ENCODE measurements at regions not wholly inside any gene's neighbourhood (a gene's known extent, or its start where the extent isn't known, plus 50 kb on each side); places are given as distances from the start of the nearest gene placed in this dataset.

GRCh38 chr12:115335594-115335993, 651.6 kb upstream of the TBX3 start:
- Histone ChIP-seq H3K9ac (ENCODE audit: insufficient read length, low read depth) (no peak overlapping the region), H3K36me3 (ENCODE audit: insufficient read depth, insufficient read length, low read length) (no peaks in the 10 kb centered on the region), H3K4me3 (ENCODE audit: insufficient read length, low read depth) (no peak overlapping the region), H3K9me3 (ENCODE audit: insufficient read depth, low read length) (no peaks in the 10 kb centered on the region), H3K27me3 (ENCODE audit: insufficient read depth, insufficient read length) (no peaks in the 10 kb centered on the region), H3K4me1 (ENCODE audit: insufficient read depth, insufficient read length) (peaks cover 6% of the 10 kb centered on the region)
- TF ChIP-seq SUZ12 (IDR thresholded peaks at IDR 0.05; ENCODE audit: extremely low read depth, insufficient read depth, insufficient read length) (no peak), ZNF274 (IDR thresholded peaks at IDR 0.05; ENCODE audit: low read depth, low read length) (no peak), YY1 (IDR thresholded peaks at IDR 0.05; ENCODE audit: insufficient read depth, insufficient read length) (no peak)
- DNase-seq (ENCODE audit: low read depth, low spot score): no peak

DNA sequence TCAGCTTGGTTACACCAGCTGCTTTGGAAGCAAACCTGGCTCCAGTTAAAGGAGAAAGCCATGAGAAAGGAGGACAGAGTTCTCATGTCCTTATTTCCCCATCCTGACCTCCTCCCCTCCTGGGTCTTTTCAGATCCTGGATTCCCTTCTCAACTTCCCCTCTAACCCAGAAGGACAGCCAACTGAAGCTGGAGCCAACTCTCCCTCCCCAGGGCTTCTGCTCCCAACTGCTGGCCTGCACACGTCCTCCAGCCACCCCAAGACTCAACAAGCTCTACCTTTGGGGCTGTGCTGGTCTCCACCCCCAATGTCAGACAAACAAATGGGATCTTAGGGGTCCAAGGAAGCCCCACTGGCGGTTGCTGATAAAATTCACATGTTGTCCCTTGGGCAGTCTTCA, 651.1 kb upstream of the TBX3 start:
- no peak for DNase-seq (ENCODE audit: low read depth, low spot score)
- Histone ChIP-seq H3K27me3 (ENCODE audit: insufficient read depth, insufficient read length) (no peaks in the 10 kb centered on the region), H3K36me3 (ENCODE audit: insufficient read depth, insufficient read length, low read length) (no peaks in the 10 kb centered on the region), H3K9me3 (ENCODE audit: insufficient read depth, low read length) (no peaks in the 10 kb centered on the region), H3K4me3 (ENCODE audit: insufficient read length, low read depth) (no peak overlapping the region), H3K9ac (ENCODE audit: insufficient read length, low read depth) (no peak overlapping the region), H3K4me1 (ENCODE audit: insufficient read depth, insufficient read length) (peaks cover 6% of the 10 kb centered on the region)
- no peak for TF ChIP-seq ZNF274 (IDR thresholded peaks at IDR 0.05; ENCODE audit: low read depth, low read length)
- no peak for TF ChIP-seq SUZ12 (IDR thresholded peaks at IDR 0.05; ENCODE audit: extremely low read depth, insufficient read depth, insufficient read length)
- no peak for TF ChIP-seq YY1 (IDR thresholded peaks at IDR 0.05; ENCODE audit: insufficient read depth, insufficient read length)

DNA sequence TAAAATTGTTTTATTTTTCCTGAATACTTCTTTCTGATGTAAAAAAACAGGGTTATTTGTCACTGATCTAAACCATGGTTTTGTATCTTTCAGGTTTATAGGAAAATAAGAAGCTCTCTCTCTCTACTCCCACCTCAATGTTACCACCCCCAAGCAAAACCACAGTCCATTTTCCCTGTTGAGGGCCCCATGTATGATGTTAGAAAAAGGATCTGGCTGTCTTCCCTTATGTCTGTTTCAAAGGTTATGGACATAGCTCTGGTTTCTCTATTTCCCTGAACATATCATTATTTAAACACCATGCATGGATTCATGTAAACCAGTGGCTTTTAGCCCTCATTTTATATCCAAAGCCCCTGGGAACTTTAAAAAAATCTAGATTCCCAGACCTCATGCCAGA, 649.0 kb upstream of the TBX3 start:
- TF ChIP-seq SUZ12 (IDR thresholded peaks at IDR 0.05; ENCODE audit: extremely low read depth, insufficient read depth, insufficient read length) (no peak), YY1 (IDR thresholded peaks at IDR 0.05; ENCODE audit: insufficient read depth, insufficient read length) (no peak), ZNF274 (IDR thresholded peaks at IDR 0.05; ENCODE audit: low read depth, low read length) (no peak)
- H3K4me1 ChIP-seq (ENCODE audit: insufficient read depth, insufficient read length): peaks cover 4% of the 10 kb centered on the region
- no peak overlapping the region for H3K9ac ChIP-seq (ENCODE audit: insufficient read length, low read depth)
- H3K9me3 ChIP-seq (ENCODE audit: insufficient read depth, low read length): no peaks in the 10 kb centered on the region
- H3K27me3 ChIP-seq (ENCODE audit: insufficient read depth, insufficient read length): no peaks in the 10 kb centered on the region
- H3K36me3 ChIP-seq (ENCODE audit: insufficient read depth, insufficient read length, low read length): no peaks in the 10 kb centered on the region
- no peak overlapping the region for H3K4me3 ChIP-seq (ENCODE audit: insufficient read length, low read depth)
- no peak for DNase-seq (ENCODE audit: low read depth, low spot score)

- Histone ChIP-seq H3K9ac (ENCODE audit: insufficient read length, low read depth) (no peak overlapping the region), H3K4me1 (ENCODE audit: insufficient read depth, insufficient read length) (no peaks in the 10 kb centered on the region), H3K9me3 (ENCODE audit: insufficient read depth, low read length) (no peaks in the 10 kb centered on the region), H3K36me3 (ENCODE audit: insufficient read depth, insufficient read length, low read length) (no peaks in the 10 kb centered on the region), H3K4me3 (ENCODE audit: insufficient read length, low read depth) (no peak overlapping the region), H3K27me3 (ENCODE audit: insufficient read depth, insufficient read length) (no peaks in the 10 kb centered on the region)
- DNase-seq (ENCODE audit: low read depth, low spot score): no peak
- TF ChIP-seq YY1 (IDR thresholded peaks at IDR 0.05; ENCODE audit: insufficient read depth, insufficient read length) (no peak), ZNF274 (IDR thresholded peaks at IDR 0.05; ENCODE audit: low read depth, low read length) (no peak), SUZ12 (IDR thresholded peaks at IDR 0.05; ENCODE audit: extremely low read depth, insufficient read depth, insufficient read length) (no peak)
Observed at GRCh38 chr12:115325858-115326257, 641.9 kb upstream of the TBX3 start.

DNA sequence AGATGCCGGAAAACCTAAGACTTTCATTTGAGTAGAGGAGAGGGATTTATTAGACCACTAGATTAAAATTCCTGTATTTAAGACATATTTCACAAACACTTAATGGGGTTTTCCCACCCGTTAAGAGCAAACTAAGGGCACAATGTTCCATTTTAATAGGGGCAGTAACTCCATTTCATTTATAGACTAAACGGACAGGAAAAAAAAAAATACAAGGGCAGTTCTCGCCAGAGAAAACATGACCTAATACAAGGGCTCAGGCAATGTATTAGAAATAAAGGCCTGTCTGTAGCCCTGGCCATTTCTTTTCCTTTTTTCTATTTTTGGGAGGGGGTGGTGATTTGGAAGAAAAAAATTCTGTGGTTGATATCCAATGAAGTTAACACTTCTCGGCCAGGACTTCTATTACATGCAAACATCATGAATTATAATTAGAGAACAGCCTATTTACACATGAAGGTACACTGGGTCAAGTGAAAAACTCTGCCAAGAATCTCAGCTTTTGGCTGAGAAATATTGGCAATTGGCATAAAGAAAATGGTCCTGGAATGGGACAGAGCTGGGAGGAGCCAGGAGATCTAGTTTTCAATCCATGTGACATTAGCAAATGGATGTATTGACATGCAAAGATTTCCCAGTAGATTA, 641.1 kb upstream of the TBX3 start:
- Histone ChIP-seq H3K4me3 (ENCODE audit: insufficient read length, low read depth) (no peak overlapping the region), H3K9ac (ENCODE audit: insufficient read length, low read depth) (no peak overlapping the region), H3K36me3 (ENCODE audit: insufficient read depth, insufficient read length, low read length) (no peaks in the 10 kb centered on the region), H3K4me1 (ENCODE audit: insufficient read depth, insufficient read length) (no peaks in the 10 kb centered on the region), H3K27me3 (ENCODE audit: insufficient read depth, insufficient read length) (no peaks in the 10 kb centered on the region), H3K9me3 (ENCODE audit: insufficient read depth, low read length) (no peaks in the 10 kb centered on the region)
- no peak for TF ChIP-seq ZNF274 (IDR thresholded peaks at IDR 0.05; ENCODE audit: low read depth, low read length)
- TF ChIP-seq SUZ12 (IDR thresholded peaks at IDR 0.05; ENCODE audit: extremely low read depth, insufficient read depth, insufficient read length): no peak
- no peak for TF ChIP-seq YY1 (IDR thresholded peaks at IDR 0.05; ENCODE audit: insufficient read depth, insufficient read length)
- DNase-seq (ENCODE audit: low read depth, low spot score): no peak

DNA sequence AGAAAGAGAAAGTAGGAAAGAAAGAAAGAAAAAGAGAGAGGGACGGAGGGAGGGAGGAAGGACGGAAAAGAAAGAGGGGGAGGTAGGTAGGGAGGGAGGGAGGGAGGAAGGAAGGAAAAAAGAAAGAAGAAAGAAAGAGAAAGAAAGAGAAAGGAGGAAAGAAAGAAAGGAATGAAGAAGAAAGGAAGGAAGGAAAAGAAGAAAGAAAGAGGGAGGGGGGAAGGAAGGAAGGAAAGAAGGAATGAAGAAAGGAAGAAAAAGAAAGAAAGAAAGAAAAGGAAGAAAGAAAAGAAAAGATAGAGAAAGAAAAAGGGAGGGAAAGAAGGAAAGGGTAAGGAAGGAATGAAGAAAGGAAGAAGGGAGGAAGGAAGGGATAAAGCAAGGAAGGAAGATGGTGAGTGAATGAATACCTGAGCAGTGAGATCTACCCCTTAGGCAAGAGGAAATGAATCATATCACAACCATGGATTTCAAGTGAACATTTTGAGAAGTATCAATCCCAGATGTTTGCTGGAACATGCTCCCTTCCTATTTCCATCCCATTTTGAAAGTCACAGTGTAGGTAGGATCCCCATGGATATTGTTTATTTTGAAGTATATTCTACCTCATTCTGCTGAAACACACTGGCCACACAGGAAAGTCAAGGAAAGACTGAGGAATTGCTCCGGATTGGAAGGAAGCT, 639.4 kb upstream of the TBX3 start:
- Histone ChIP-seq H3K9me3 (ENCODE audit: insufficient read depth, low read length) (no peaks in the 10 kb centered on the region), H3K27me3 (ENCODE audit: insufficient read depth, insufficient read length) (no peaks in the 10 kb centered on the region), H3K36me3 (ENCODE audit: insufficient read depth, insufficient read length, low read length) (no peaks in the 10 kb centered on the region), H3K4me1 (ENCODE audit: insufficient read depth, insufficient read length) (no peaks in the 10 kb centered on the region), H3K4me3 (ENCODE audit: insufficient read length, low read depth) (no peak overlapping the region), H3K9ac (ENCODE audit: insufficient read length, low read depth) (no peak overlapping the region)
- TF ChIP-seq YY1 (IDR thresholded peaks at IDR 0.05; ENCODE audit: insufficient read depth, insufficient read length): no peak
- TF ChIP-seq ZNF274 (IDR thresholded peaks at IDR 0.05; ENCODE audit: low read depth, low read length): no peak
- no peak for TF ChIP-seq SUZ12 (IDR thresholded peaks at IDR 0.05; ENCODE audit: extremely low read depth, insufficient read depth, insufficient read length)
- no peak for DNase-seq (ENCODE audit: low read depth, low spot score)

- H3K4me1 ChIP-seq (ENCODE audit: insufficient read depth, insufficient read length): no peaks in the 10 kb centered on the region
- H3K9ac ChIP-seq (ENCODE audit: insufficient read length, low read depth): no peak overlapping the region
- no peak for DNase-seq (ENCODE audit: low read depth, low spot score)
- no peaks in the 10 kb centered on the region for H3K36me3 ChIP-seq (ENCODE audit: insufficient read depth, insufficient read length, low read length)
- no peak overlapping the region for H3K4me3 ChIP-seq (ENCODE audit: insufficient read length, low read depth)
- no peaks in the 10 kb centered on the region for H3K9me3 ChIP-seq (ENCODE audit: insufficient read depth, low read length)
- TF ChIP-seq YY1 (IDR thresholded peaks at IDR 0.05; ENCODE audit: insufficient read depth, insufficient read length) (no peak), ZNF274 (IDR thresholded peaks at IDR 0.05; ENCODE audit: low read depth, low read length) (no peak), SUZ12 (IDR thresholded peaks at IDR 0.05; ENCODE audit: extremely low read depth, insufficient read depth, insufficient read length) (no peak)
- no peaks in the 10 kb centered on the region for H3K27me3 ChIP-seq (ENCODE audit: insufficient read depth, insufficient read length)
Observed at GRCh38 chr12:115322275-115322674, 638.3 kb upstream of the TBX3 start.

Data from NT2/D1 (cell line).